Right forelimb (tissue), 1 donor: ENCODE measurements at regions not wholly inside any gene's neighbourhood (a gene's known extent, or its start where the extent isn't known, plus 50 kb on each side); places are given as distances from the start of the nearest gene placed in this dataset.
"Not testable (repeated sequence)": the region's sequence is repeated elsewhere in the genome, so short reads cannot be mapped to it uniquely, and the experiment has no call there.

Experiments used
- DNase-seq: peaks from one replicate; pipeline ENCODE4 v3.0.0-alpha.2; 2018

GRCh38 chr3:73120710-73121109 lies 59.3 kb downstream of the EBLN2 start:
- no peak for DNase-seq

GRCh38 chr3:73121669-73122331 lies 60.3 kb downstream of the EBLN2 start:
- no peak for DNase-seq

- no peak for DNase-seq
Measured at GRCh38 chr3:73134034-73134433, 72.6 kb downstream of the EBLN2 start.

- no peak for DNase-seq
Measured at GRCh38 chr3:73136941-73137340, 75.5 kb downstream of the EBLN2 start.

- no peak for DNase-seq
Measured at GRCh38 chr3:73137736-73138403, 76.4 kb downstream of the EBLN2 start.

GRCh38 chr3:73140772-73141442 lies 79.4 kb downstream of the EBLN2 start:
- DNase-seq, result no peak

GRCh38 chr3:73141525-73141924 lies 80.1 kb downstream of the EBLN2 start:
- DNase-seq, result peak; percentile 61

GRCh38 chr3:73143401-73143800 lies 81.9 kb downstream of the EBLN2 start:
- DNase-seq, result no peak

- peak; percentile 59 for DNase-seq
Measured at GRCh38 chr3:73143821-73144237, 82.4 kb downstream of the EBLN2 start.

GRCh38 chr3:73144276-73144675 lies 82.8 kb downstream of the EBLN2 start:
- DNase-seq, result no peak

- no peak for DNase-seq
Measured at GRCh38 chr3:73144828-73145227, 83.4 kb downstream of the EBLN2 start.

- not testable (repeated sequence) for DNase-seq
Measured at GRCh38 chr3:73147479-73147878, 86.0 kb downstream of the EBLN2 start.

- no peak for DNase-seq
Measured at GRCh38 chr3:73148206-73148605, 86.7 kb downstream of the EBLN2 start.

- DNase-seq, result no peak
Measured at GRCh38 chr3:73148682-73149081, 87.2 kb downstream of the EBLN2 start.

GRCh38 chr3:73150369-73151130 lies 89.1 kb downstream of the EBLN2 start:
- no peak for DNase-seq

GRCh38 chr3:73152571-73152970 lies 91.1 kb downstream of the EBLN2 start:
- not testable (repeated sequence) for DNase-seq

GRCh38 chr3:73153057-73153456 lies 91.6 kb downstream of the EBLN2 start:
- DNase-seq, result not testable (repeated sequence)

- not testable (repeated sequence) for DNase-seq
Measured at GRCh38 chr3:73154261-73154660, 92.8 kb downstream of the EBLN2 start.

- DNase-seq, result not testable (repeated sequence)
Measured at GRCh38 chr3:73155441-73155840, 94.0 kb downstream of the EBLN2 start.

- DNase-seq, result no peak
Measured at GRCh38 chr3:73164622-73165021, 103.2 kb downstream of the EBLN2 start.

- DNase-seq, result no peak
Measured at GRCh38 chr3:73175698-73176097, 114.2 kb downstream of the EBLN2 start.

- no peak for DNase-seq
Measured at GRCh38 chr3:73176941-73177340, 115.5 kb downstream of the EBLN2 start.

GRCh38 chr3:73177827-73178226 lies 116.4 kb downstream of the EBLN2 start:
- DNase-seq, result no peak
